Kidney glomerular epithelial cell (primary cell): ENCODE measurements at regions not wholly inside any gene's neighbourhood (a gene's known extent, or its start where the extent isn't known, plus 50 kb on each side); places are given as distances from the start of the nearest gene placed in this dataset.
A peak's percentile ranks its signal among the peaks of the same experiment; 100 is the strongest.

ENCODE experiments used
- DNase-seq: peaks from one replicate; lab custom pipeline; 2025; lab: John Stamatoyannopoulos, UW

- no peak for DNase-seq
These were observed 269.9 kb downstream of the MTRR start for GRCh38 chr5:8138884-8139283.

GRCh38 chr5:8150791-8151190, 281.8 kb downstream of the MTRR start:
- DNase-seq, result no peak

- no peak for DNase-seq
These were observed 287.8 kb downstream of the MTRR start for GRCh38 chr5:8156706-8157105.

- no peak for DNase-seq
These were observed 288.4 kb downstream of the MTRR start for GRCh38 chr5:8157320-8157822.

GRCh38 chr5:8176101-8176693, 307.2 kb downstream of the MTRR start:
- DNase-seq, result no peak

DNA sequence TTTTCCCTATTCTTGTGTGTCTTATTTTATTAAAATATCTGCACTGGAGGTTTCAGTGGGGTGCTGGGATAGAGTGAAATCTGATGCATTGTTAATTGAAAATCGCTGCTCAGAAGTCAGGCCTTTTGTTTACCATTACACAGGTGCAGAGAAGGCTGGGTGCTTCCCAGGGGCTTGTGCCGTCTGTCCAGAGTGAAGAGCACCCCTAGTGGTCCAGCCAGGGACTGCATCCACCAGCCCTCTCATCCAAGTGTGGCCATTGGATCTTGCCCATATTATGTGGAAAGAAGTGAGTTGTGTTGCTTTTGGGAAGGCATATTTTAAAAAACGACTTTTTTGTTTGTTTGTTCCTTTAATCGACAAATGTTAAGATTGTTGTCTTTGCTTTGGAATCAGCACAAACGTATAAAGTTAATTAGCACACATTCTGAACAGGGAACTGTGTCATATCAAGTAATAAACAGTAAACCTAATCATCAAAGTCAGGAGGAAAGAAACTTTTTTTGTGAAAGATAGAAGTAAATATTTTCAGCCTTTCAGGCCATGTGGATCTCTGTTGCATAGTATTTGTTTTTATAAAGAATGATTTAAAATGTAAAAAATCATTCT, 315.6 kb downstream of the MTRR start:
- peak; percentile 2 for DNase-seq

- DNase-seq, result no peak
These were observed 316.9 kb downstream of the MTRR start for GRCh38 chr5:8185852-8186251.

DNA sequence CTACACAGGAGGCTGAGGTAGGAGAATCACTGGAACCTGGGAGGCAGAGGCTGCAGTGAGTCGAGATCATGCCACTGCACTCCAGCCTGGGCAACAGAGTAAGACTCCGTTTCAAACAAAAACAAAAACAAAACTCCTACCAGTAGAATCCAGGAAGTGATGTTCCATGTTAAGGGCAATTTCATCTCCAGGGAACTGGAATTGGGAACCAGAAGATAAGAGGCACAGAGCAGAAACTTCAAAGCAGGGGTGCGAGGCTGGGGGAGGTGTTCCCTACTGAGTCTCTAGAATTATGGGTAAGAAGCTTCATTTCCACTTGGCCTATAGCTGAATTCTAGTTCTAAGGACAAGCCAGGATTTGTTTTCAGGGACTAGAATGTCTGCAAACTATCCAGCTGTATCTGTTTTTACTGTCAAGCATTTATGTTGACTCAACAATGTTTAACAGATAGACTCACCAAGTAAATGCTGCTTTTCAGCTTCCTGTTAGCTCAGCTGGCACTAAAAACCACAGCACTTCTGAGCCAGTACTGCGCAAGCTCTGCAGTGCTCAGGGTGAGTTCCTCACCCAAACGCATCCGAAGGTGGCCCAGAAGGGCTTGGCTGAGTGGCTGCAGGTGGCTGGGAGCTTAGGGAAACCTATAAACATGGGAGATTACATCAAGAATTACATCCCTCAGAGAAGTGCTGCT, 320.1 kb downstream of the MTRR start:
- DNase-seq, result no peak

DNA sequence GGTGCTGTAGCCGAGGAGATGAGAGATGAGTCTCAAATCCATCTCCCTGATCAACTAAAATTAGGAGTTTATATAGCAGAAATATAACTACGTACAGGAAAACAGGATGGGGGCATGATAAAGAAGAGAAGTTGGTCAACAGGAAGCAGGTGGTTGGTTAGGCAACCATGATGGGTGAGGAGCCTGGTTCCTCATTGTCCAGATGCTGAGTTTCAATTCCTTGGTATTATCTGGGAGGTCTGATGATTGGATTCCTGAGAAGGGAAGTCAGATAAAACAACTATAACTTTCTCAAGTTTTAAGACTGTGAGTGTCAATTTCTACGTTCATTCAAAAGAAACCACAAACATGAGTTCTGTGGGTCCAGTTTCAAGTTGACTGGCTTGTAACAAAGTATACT, 323.9 kb downstream of the MTRR start:
- DNase-seq, result no peak

DNA sequence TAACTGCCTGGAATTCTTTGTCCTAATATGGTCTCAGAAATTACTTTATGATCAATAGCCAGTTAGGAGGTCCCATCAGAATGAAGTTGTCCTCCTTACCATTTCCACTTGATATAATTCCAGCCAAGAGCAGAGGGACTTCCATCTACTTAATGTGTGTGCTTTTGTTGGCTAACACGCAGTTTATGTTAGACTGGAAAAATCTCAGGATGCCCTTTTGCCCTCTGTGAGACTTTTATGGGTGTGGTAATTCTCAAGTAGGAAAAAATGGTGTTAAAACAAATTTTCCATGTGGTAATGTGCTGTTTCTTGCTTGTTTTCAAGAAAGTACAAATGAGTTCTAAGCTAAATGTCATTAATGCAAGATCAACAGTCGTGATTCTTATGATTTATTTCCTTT, 327.1 kb downstream of the MTRR start:
- DNase-seq, result no peak

- no peak for DNase-seq
These were observed 339.4 kb downstream of the MTRR start for GRCh38 chr5:8208307-8208706.

- no peak for DNase-seq
These were observed 340.6 kb downstream of the MTRR start for GRCh38 chr5:8209500-8209899.

- no peak for DNase-seq
These were observed 344.8 kb downstream of the MTRR start for GRCh38 chr5:8213701-8214240.

DNA sequence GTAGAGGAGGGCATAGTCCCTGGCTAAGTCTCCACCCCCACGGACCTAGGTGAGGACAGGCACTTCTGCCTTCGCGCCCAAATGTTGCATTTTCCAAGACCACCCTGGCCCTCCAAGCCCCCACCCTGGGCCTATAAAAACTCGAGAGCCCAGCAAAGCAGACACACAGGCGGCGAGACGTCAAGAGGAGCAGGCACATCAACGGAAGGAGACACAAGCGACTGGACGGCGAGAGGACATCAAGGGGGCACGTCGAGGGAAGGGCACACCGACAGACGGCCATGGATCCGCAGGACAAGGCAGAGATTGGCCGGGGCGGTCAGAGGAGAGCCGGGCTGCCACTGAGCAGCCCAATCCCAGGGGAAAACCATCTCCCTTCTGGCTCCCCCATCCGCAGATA, 348.0 kb downstream of the MTRR start:
- DNase-seq, result no peak

- no peak for DNase-seq
These were observed 357.2 kb downstream of the MTRR start for GRCh38 chr5:8226148-8226547.

GRCh38 chr5:8227112-8227511, 358.2 kb downstream of the MTRR start:
- no peak for DNase-seq

DNA sequence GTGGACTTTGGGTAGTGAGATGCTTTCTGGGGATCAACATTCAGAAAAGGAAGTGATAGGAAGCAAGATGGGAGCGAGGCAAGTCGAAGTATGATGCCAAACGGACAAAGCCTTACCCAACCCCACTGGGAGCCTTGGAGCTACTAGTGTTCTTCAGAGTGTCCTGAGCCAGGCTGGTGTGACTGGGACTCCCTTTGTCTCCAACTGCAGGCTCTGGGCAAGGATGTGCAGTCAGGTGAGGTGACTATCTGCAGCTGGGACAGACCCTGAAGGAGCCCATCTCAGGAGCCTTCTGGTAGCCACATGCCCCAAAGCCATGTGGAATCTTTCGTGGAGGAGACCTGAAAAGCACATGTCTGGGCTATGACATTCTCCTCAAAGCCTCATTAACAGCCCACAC, 360.6 kb downstream of the MTRR start:
- DNase-seq, result no peak

GRCh38 chr5:8230868-8231267, 361.9 kb downstream of the MTRR start:
- DNase-seq, result no peak

DNA sequence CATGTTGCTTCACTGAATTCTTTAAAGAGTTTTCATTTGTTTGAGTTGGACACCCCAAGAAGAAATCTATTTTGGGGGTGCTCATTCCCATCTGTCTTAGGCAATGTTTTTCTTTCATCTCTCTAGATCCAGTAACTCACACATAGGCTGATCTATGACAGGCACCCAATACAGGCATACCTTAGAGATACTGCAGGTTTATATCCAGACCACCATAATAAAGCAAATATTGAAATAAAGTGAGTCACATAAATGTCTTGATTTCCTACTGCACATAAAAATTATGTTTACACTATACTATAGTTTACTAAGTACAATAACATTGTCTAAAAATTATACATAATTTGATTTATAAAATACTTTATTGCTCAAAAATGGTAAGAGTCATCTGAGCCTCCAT, 364.5 kb downstream of the MTRR start:
- no peak for DNase-seq

- no peak for DNase-seq
These were observed 365.3 kb downstream of the MTRR start for GRCh38 chr5:8234179-8234770.

DNA sequence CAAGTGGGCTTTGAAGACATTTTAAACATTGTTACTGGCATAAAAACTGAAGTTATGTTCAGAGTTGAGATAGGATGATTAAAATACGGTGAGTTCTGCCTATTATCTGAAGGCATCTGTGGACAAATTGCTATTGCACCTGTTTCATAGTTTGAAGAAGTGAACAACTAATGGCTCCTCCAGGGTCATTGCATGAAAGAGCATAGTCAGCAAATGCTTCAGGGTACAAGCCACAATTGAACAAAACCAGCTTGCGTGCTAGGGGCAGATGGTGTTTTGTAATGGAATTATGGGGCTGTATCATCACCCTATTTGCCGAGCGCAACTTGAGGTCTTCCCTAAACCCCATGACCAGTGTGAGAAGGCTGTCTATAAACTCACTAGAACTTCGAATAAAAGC, 369.1 kb downstream of the MTRR start:
- no peak for DNase-seq

DNA sequence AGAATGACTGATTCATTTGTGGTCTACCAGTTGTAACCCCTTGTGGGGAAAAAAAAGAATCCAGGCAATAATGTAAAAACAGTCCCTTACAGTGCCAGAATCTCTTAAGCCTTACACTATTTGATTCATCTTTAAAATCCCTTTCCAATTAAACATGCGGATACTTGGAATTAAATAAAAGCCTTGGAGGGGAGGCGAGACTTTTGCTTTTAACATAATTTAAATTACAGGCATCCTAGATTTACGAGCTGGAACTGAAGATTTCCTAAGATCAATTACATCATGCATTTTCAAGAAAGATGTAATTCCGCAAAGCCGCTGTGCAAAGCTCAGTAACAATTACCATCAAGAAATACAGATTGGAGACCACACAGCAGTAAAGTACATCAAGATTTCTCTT, 370.2 kb downstream of the MTRR start:
- DNase-seq, result no peak

DNA sequence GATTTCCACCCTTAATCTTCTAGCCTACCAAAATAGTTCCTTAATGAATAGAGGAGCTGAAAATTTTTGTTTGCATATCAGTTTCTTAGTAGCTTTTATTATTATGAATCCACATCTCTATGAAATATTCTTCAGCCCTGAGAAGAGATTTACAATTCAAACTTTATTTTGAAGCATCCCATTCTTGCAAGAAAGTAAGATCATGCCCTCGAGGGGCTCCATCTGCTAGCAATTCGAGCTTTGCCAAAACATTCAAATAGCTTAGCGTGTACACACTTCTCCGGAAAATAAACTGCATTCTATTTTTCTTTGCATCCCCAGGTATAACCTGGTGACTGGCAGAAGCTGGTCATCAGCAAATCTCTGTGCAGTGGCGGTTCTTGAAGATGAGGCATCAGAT, 370.7 kb downstream of the MTRR start:
- DNase-seq, result no peak
